Lower lobe of right lung (tissue), 2 donors: ENCODE measurements at regions not wholly inside any gene's neighbourhood (a gene's known extent, or its start where the extent isn't known, plus 50 kb on each side); places are given as distances from the start of the nearest gene placed in this dataset.

Experiments
- ATAC-seq, 2 donors: fragments of 200-7000 bp; cut with Tn5 transposase; one replicate each; pipeline ENCODE4 v1.9.1; 2020 to 2022; ENCODE audit warnings: mild to moderate bottlenecking in 2 of 2, moderate library complexity in 2 of 2
- DNase-seq: peaks from one replicate; pipeline ENCODE4 v3.0.0-alpha.2; 2020
- H3K27ac ChIP-seq: fragments of 200-600 bp; one replicate; pipeline ENCODE4 v1.8.0; 2022
- H3K27me3 ChIP-seq: fragments of 200-600 bp; one replicate; pipeline ENCODE4 v1.8.0; 2022; ENCODE audit warnings: low read depth
- H3K36me3 ChIP-seq: fragments of 200-600 bp; one replicate; pipeline ENCODE4 v1.8.0; 2022; ENCODE audit warnings: mild to moderate bottlenecking
- H3K4me1 ChIP-seq: fragments of 200-600 bp; one replicate; pipeline ENCODE4 v1.8.0; 2022
- H3K4me3 ChIP-seq: fragments of 200-600 bp; one replicate; pipeline ENCODE4 v1.8.0; 2022; ENCODE audit warnings: mild to moderate bottlenecking
- H3K9me3 ChIP-seq: fragments of 200-600 bp; one replicate; pipeline ENCODE4 v1.8.0; 2022
- CTCF ChIP-seq: fragments of 200-600 bp; IDR thresholded peaks from one replicate; pipeline ENCODE4 v1.8.0; 2022; ENCODE audit warnings: antibody characterized with exemption, mild to moderate bottlenecking
- intact Hi-C: fragments of 100-400 bp; cut with DNase I; formaldehyde crosslinking; loops from one replicate; pipeline ENCODE4 v1.11.0; 2022
- donor health status: DM: no; HTN: yes; CAD: no; lungs with severe emphysema.

DNA sequence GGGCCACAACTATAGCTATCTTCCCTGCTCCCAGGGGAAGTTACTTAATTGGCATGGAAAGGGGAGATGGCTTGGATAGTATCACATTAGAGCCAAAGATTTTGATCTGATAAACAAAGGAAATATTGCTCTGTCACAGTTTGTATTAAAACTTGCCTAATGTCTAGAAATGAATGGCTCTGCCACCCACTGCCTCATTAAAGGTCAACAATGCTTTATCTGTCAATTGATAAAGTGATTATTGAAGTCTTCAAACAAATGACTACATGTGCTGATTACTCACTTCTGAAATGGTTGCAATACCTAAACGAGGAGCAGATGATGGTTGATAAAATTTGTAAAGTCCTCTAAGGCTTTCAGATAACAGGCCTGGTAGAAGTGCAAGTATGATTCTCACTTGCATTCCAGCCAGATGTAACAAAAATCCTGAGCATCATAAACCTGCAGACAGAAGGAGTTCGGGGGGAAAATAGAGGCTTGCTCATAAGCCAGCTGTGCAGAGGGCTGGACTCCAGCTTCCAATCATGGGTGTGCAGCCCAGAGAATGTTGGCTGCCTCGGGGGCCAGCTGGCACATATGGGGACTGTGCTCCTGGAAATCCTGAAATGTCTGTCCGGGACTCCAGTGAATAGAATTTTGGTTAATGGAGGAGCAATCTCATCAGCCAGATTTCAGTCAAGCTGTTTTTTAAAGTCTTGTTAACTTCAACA, 200.5 kb upstream of the SLC27A6 start:
- H3K4me1 ChIP-seq = no peaks in the 10 kb centered on the region
- no peaks in the 10 kb centered on the region for H3K36me3 ChIP-seq
- no peaks in the 10 kb centered on the region for H3K9me3 ChIP-seq
- H3K4me3 ChIP-seq = no peak overlapping the region
- H3K27me3 ChIP-seq = no peaks in the 10 kb centered on the region
- DNase-seq = no peak
- intact Hi-C loops = no loop called here
- no peak for TF ChIP-seq CTCF
- H3K27ac ChIP-seq = no peak overlapping the region
- no peak for ATAC-seq

DNA sequence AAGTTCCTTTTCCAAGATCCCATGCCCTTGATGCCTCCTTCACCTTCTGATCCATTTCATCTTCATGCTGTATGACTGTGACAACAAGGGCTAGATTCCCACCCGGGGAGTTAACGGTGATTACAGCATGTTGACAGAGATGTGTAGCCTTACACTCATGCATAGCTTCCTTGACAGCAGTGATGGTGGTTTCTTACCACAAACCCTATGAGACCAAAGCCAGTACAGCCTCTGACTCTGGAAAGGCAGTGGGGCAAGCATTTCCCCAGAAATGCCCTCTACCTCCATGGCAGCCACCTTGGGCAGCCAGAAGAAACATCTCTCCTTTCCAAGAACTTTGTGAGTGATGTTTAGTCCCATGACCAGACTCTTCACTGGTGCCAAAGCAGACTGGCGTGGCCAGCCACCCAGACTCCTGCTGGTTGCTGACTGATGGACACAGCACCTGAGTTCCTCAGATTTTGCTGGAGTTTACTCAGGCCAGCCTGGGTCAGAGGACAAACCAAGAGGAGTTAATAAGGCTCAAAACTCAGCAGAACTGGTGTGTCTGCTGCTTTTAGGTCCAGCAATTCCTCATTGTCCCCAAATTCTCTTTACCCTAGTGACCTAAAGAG, 199.7 kb upstream of the SLC27A6 start:
- no peaks in the 10 kb centered on the region for H3K27me3 ChIP-seq
- intact Hi-C loops = no loop called here
- H3K36me3 ChIP-seq = no peaks in the 10 kb centered on the region
- H3K4me3 ChIP-seq = no peak overlapping the region
- H3K4me1 ChIP-seq = no peaks in the 10 kb centered on the region
- TF ChIP-seq CTCF = no peak
- ATAC-seq (no peak), DNase-seq (no peak)
- no peak overlapping the region for H3K27ac ChIP-seq
- H3K9me3 ChIP-seq = no peaks in the 10 kb centered on the region

- no peak for TF ChIP-seq CTCF
- no peak overlapping the region for H3K4me3 ChIP-seq
- intact Hi-C loops = no loop called here
- DNase-seq = no peak
- no peaks in the 10 kb centered on the region for H3K27me3 ChIP-seq
- ATAC-seq = no peak
- no peaks in the 10 kb centered on the region for H3K9me3 ChIP-seq
- H3K27ac ChIP-seq = no peak overlapping the region
- H3K4me1 ChIP-seq = no peaks in the 10 kb centered on the region
- no peaks in the 10 kb centered on the region for H3K36me3 ChIP-seq
Measured at GRCh38 chr5:128766406-128766805, 198.9 kb upstream of the SLC27A6 start.

- Histone ChIP-seq H3K9me3 (no peaks in the 10 kb centered on the region), H3K4me3 (no peak overlapping the region), H3K27ac (no peak overlapping the region), H3K36me3 (no peaks in the 10 kb centered on the region), H3K27me3 (no peaks in the 10 kb centered on the region), H3K4me1 (no peaks in the 10 kb centered on the region)
- TF ChIP-seq CTCF = no peak
- DNase-seq (no peak), ATAC-seq (no peak)
- intact Hi-C loops = no loop called here
Measured at GRCh38 chr5:128770907-128771306, 194.4 kb upstream of the SLC27A6 start.

DNA sequence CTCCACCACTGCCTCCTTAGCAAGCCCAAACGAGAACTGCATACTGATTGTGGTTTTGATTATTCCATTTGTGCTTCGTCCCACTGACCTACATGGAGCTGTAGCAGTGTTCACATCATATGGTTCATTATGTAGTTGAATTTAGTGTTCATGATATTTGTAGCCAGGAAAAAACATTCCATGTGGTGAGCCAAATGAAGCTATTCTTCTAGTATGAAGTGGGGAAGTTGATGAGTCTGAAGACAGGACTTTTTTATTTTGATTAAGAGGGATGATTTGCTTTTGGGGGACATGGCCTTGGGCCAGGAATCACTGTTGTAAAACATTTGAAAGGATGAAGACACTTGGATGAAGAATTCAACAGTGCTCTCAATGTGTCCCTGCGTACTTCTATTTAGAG, 192.9 kb upstream of the SLC27A6 start:
- H3K9me3 ChIP-seq = no peaks in the 10 kb centered on the region
- intact Hi-C loops = no loop called here
- no peak overlapping the region for H3K4me3 ChIP-seq
- no peak for TF ChIP-seq CTCF
- no peaks in the 10 kb centered on the region for H3K27me3 ChIP-seq
- no peaks in the 10 kb centered on the region for H3K4me1 ChIP-seq
- no peak overlapping the region for H3K27ac ChIP-seq
- DNase-seq (no peak), ATAC-seq (no peak)
- H3K36me3 ChIP-seq = no peaks in the 10 kb centered on the region
